Adrenal gland (tissue), 9 donors: ENCODE measurements at regions not wholly inside any gene's neighbourhood (a gene's known extent, or its start where the extent isn't known, plus 50 kb on each side); places are given as distances from the start of the nearest gene placed in this dataset.

Experiments used
- DNase-seq, 7 donors: peaks; one replicate each; pipeline ENCODE4 v3.0.0-alpha.2; 2019 to 2020
- H3K27ac ChIP-seq, 5 donors: fragments of 200-600 bp; sonication (generic) in 4 of 5; 1 replicate in 3 of 5; 2 replicates in 2 of 5; pipeline versions ENCODE4 v1.5.1 to v1.8.0; 2016 to 2020; ENCODE audit warnings: mild to moderate bottlenecking in 1 of 5
- H3K27me3 ChIP-seq: fragments of 200-600 bp; 2 replicates; pipeline ENCODE4 v1.8.0; 2021
- H3K36me3 ChIP-seq, 2 donors: fragments of 200-600 bp; replicated peaks in 1 of 2; 1 replicate in 1 of 2; 2 replicates in 1 of 2; pipeline versions ENCODE4 v1.5.1 to v1.8.0; 2018 to 2022
- H3K4me1 ChIP-seq, 2 donors: fragments of 200-600 bp; replicated peaks in 1 of 2; 1 replicate in 1 of 2; 2 replicates in 1 of 2; pipeline versions ENCODE4 v1.5.1 to v1.8.0; 2018 to 2021
- H3K4me3 ChIP-seq, 4 donors: fragments of 200-600 bp; sonication (generic) in 3 of 4; one replicate each; pipeline ENCODE4 v1.5.1; 2016 to 2018
- H3K9me3 ChIP-seq, 3 donors: fragments of 200-600 bp; sonication (generic) in 1 of 3; replicated peaks in 1 of 3; 1 replicate in 2 of 3; 2 replicates in 1 of 3; pipeline versions ENCODE4 v1.5.1 to v1.8.0; 2016 to 2021
- POLR2A ChIP-seq, 2 donors: fragments of 450-650 bp; IDR thresholded peaks; one replicate each; pipeline ENCODE4 v1.6.1; 2017; ENCODE audit warnings: antibody characterized with exemption in 2 of 2, mild to moderate bottlenecking in 2 of 2, moderate library complexity in 1 of 2
- WGBS, 4 donors: extraction: QIAGEN DNeasy Blood & Tissue Kit in 2 of 4; methylation state at CpG; one replicate each; pipeline versions ENCODE4 v1.1.5 to v1.1.7; 2013 to 2017; 5-methylcytosine and 5-hydroxymethylcytosine counted together
- intact Hi-C, 2 donors: fragments of 100-400 bp; cut with DNase I; formaldehyde crosslinking; loops; one replicate each; pipeline versions ENCODE4 v1.14.1 to v1.15.0; 2022 to 2023
- TF ChIP-seq, protein P1 (sequence below), 6 experiments: fragments of 450-650 bp in 4 of 6; fragments of 200-600 bp in 2 of 6; sonication (generic) in 1 of 6; IDR thresholded peaks; 1 replicate in 5 of 6; 2 replicates in 1 of 6; pipeline versions ENCODE4 v1.5.1 to v1.8.0; 2016 to 2021; ENCODE audit warnings: antibody characterized with exemption in 6 of 6, mild to moderate bottlenecking in 2 of 6, moderate library complexity in 1 of 6
- donor health status: healthy with polysubstance abuse.
- donor health status: Bipolar disorder and iron deficiency.
- donor health status: DM: yes; HTN: yes; CAD: no.
- donor health status: DM: no; HTN: no; CAD: no.
- donor health status: DM: no; HTN: no; CAD: no.

GRCh38 chr11:109818290-109818689, 274.9 kb upstream of the ZC3H12C start:
- Histone ChIP-seq H3K27ac (no peak overlapping the region), H3K9me3 (no peaks in the 10 kb centered on the region), H3K4me3 (no peak overlapping the region), H3K36me3 (no peaks in the 10 kb centered on the region), H3K4me1 (no peaks in the 10 kb centered on the region), H3K27me3 (no peaks in the 10 kb centered on the region)
- TF ChIP-seq POLR2A (IDR thresholded peaks at IDR 0.05) = no peak
- TF ChIP-seq, protein P1, sequence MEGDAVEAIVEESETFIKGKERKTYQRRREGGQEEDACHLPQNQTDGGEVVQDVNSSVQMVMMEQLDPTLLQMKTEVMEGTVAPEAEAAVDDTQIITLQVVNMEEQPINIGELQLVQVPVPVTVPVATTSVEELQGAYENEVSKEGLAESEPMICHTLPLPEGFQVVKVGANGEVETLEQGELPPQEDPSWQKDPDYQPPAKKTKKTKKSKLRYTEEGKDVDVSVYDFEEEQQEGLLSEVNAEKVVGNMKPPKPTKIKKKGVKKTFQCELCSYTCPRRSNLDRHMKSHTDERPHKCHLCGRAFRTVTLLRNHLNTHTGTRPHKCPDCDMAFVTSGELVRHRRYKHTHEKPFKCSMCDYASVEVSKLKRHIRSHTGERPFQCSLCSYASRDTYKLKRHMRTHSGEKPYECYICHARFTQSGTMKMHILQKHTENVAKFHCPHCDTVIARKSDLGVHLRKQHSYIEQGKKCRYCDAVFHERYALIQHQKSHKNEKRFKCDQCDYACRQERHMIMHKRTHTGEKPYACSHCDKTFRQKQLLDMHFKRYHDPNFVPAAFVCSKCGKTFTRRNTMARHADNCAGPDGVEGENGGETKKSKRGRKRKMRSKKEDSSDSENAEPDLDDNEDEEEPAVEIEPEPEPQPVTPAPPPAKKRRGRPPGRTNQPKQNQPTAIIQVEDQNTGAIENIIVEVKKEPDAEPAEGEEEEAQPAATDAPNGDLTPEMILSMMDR (IDR thresholded peaks at IDR 0.05) = no peak
- 74 to 80% (median 78%) methylated on average over 10 of the region's 10 CpGs for WGBS, 4 donors
- intact Hi-C loops = no loop called here
- no peak for DNase-seq

- H3K9me3 ChIP-seq = no peaks in the 10 kb centered on the region
- TF ChIP-seq, protein P1 (IDR thresholded peaks at IDR 0.05) = no peak
- no peak for TF ChIP-seq POLR2A (IDR thresholded peaks at IDR 0.05)
- no peak overlapping the region for H3K27ac ChIP-seq
- no peaks in the 10 kb centered on the region for H3K36me3 ChIP-seq
- DNase-seq = no peak
- no peaks in the 10 kb centered on the region for H3K4me1 ChIP-seq
- no peaks in the 10 kb centered on the region for H3K27me3 ChIP-seq
- 37 to 49% (median 44%) methylated on average over 3 of the region's 3 CpGs for WGBS, 4 donors
- intact Hi-C loops = no loop called here
- H3K4me3 ChIP-seq = no peak overlapping the region
Measured at GRCh38 chr11:109819410-109819809, 273.8 kb upstream of the ZC3H12C start.

- TF ChIP-seq, protein P1 (IDR thresholded peaks at IDR 0.05) = no peak
- no peak for TF ChIP-seq POLR2A (IDR thresholded peaks at IDR 0.05)
- Histone ChIP-seq H3K4me1 (no peaks in the 10 kb centered on the region), H3K36me3 (no peaks in the 10 kb centered on the region), H3K9me3 (no peaks in the 10 kb centered on the region), H3K27ac (no peak overlapping the region), H3K27me3 (no peaks in the 10 kb centered on the region), H3K4me3 (no peak overlapping the region)
- DNase-seq = no peak
- intact Hi-C loops = no loop called here
- 35 to 59% (median 53%) methylated on average over 2 of the region's 2 CpGs for WGBS, 4 donors
Measured at GRCh38 chr11:109821511-109821910, 271.7 kb upstream of the ZC3H12C start.

DNA sequence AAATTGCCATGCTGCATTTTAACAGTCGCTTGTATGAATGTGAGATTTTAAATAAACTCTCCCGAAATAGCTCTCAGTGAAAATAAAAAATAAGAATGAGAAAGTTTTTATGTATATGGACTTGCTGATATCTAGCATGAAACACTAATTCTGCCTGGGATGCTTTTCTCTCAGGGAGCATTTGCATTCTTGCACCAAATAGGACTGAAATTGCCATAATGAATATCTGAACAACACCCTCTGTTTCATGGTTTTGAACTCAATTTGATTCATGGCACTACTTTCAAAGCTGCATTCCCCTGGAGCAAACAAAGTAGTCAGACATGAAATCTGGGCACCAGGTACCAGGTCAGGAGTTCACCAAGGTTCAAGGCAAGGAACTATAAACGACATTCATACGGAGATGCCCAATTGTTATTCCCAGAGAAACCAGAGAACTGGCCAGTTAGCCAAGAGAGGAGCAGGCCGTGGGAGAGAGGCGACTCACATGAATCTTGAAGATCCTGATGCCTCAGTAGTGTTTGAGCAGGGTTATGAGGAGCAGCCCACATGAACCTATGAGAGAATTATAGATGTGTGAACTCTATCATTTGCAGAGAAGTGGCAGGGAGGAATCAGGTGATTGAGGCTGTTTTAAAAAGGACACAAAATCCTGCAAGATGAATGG, 270.6 kb upstream of the ZC3H12C start:
- H3K27ac ChIP-seq = no peak overlapping the region
- H3K36me3 ChIP-seq = no peaks in the 10 kb centered on the region
- no peaks in the 10 kb centered on the region for H3K27me3 ChIP-seq
- H3K4me3 ChIP-seq = no peak overlapping the region
- WGBS, 4 donors = 82 to 87% (median 85%) methylated on average over 6 of the region's 6 CpGs
- no peak for TF ChIP-seq POLR2A (IDR thresholded peaks at IDR 0.05)
- TF ChIP-seq, protein P1 (IDR thresholded peaks at IDR 0.05) = no peak
- no peaks in the 10 kb centered on the region for H3K4me1 ChIP-seq
- no peaks in the 10 kb centered on the region for H3K9me3 ChIP-seq
- intact Hi-C loops = no loop called here
- DNase-seq = no peak
